ENCODE measurements at regions not wholly inside any gene's neighbourhood (a gene's known extent, or its start where the extent isn't known, plus 50 kb on each side); places are given as distances from the start of the nearest gene placed in this dataset.

DNA sequence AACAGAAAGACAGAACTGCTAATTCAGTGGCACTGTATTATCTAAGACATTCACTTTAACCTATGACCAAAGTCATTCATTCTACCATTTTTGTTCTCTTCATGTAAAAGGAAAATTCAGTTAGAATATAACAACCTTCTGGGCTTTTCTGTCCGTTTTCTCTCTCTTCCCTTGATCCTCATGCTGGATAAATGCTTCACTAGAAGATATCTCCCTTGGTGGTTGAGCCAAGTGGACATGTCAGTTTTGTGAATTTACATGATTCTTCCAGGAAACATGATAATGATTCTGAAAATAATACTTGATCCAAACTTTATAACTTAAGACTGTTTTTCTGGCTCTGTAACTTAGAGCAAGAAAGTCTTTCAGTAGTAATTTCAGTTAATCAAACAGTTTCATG lies 1012.2 kb downstream of the SQOR start:
- TF ChIP-seq, protein P1, sequence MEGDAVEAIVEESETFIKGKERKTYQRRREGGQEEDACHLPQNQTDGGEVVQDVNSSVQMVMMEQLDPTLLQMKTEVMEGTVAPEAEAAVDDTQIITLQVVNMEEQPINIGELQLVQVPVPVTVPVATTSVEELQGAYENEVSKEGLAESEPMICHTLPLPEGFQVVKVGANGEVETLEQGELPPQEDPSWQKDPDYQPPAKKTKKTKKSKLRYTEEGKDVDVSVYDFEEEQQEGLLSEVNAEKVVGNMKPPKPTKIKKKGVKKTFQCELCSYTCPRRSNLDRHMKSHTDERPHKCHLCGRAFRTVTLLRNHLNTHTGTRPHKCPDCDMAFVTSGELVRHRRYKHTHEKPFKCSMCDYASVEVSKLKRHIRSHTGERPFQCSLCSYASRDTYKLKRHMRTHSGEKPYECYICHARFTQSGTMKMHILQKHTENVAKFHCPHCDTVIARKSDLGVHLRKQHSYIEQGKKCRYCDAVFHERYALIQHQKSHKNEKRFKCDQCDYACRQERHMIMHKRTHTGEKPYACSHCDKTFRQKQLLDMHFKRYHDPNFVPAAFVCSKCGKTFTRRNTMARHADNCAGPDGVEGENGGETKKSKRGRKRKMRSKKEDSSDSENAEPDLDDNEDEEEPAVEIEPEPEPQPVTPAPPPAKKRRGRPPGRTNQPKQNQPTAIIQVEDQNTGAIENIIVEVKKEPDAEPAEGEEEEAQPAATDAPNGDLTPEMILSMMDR (IDR thresholded peaks at IDR 0.05; ENCODE audit: low read depth, low read length, missing control alignments), result no peak
- no peak for DNase-seq (ENCODE audit: extremely low read depth, low read depth)

DNA sequence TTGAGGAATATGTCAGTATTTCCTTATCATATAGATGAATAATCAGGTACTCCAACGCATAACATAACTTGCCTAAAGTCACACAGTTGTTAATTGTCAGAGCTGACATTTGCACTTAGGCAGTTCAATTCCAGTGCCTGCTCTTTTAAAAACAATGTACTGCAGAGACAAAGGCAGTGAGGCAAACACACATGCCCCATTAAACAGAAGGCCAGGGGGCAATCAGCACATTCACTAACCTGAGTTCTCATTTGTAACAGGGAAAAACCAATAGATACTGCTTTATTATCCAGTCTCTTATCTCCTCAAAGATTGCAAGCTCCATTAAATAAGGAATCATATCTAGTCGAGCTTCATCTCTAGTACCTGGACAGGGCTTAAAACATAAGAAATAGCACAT lies 1017.4 kb downstream of the SQOR start:
- TF ChIP-seq, protein P1 (IDR thresholded peaks at IDR 0.05; ENCODE audit: low read depth, low read length, missing control alignments), result no peak
- no peak for DNase-seq (ENCODE audit: extremely low read depth, low read depth)
- no peak overlapping the region for H3K4me3 ChIP-seq (replicated peaks; ENCODE audit: low read depth, low read length)

More for the DNA sequence above, 1012.2 kb downstream of the SQOR start:
- H3K4me3 ChIP-seq (replicated peaks; ENCODE audit: low read depth, low read length), result no peak overlapping the region

DNA sequence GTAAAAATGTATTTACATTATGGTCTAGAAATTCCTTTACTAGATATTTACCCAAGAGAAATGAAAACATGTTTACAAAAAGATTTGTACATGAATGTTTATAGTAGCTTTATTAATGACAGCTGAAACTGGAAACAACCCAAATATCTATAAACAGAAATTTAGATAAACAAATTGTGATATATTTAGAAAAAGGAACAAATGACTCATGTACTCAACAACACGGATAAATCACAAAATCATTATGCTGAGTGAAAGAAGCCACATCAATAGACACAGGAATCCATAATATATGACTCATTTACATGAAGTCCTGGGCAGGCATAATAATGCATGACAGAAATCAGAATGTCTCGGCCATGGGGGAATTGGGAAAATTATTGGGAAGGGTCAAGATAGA lies 1020.2 kb downstream of the SQOR start:
- TF ChIP-seq, protein P1 (IDR thresholded peaks at IDR 0.05; ENCODE audit: low read depth, low read length, missing control alignments), result no peak
- DNase-seq (ENCODE audit: extremely low read depth, low read depth), result no peak
- H3K4me3 ChIP-seq (replicated peaks; ENCODE audit: low read depth, low read length), result no peak overlapping the region

DNA sequence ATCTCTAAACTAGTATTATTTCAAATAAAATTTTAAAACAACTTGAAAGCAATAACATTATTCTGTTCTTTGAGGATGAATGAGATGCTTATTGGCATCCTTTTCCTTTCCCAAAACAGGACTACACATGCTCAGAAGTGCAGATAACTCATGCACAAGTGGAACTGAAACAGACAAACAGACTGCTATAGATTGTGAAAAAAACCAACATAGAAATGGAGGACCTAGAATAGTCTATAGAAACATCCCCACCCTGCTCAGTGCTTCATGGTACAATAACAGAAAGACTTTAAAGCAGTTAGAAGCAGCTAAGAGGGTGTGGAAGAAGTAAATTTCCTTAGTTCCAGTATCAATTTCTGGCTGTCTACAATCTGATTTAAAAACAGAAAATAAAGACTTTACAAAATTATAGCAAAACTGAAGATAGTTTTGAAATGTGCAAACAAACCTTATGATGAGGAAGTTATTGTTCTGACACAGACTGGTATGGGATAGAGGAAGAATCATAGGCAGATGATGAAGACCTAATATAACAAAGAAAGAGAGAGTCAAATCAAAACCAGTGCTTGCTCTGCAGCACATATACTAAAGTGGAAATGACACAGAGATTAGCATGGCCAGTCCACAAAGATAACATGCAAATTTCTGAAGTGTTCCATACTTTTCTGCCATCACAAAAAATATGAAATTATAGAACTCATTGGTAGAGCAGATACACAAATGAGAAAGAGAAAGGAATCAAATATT lies 1025.4 kb downstream of the SQOR start:
- no peak for DNase-seq (ENCODE audit: extremely low read depth, low read depth)
- TF ChIP-seq, protein P1 (IDR thresholded peaks at IDR 0.05; ENCODE audit: low read depth, low read length, missing control alignments), result no peak
- H3K4me3 ChIP-seq (replicated peaks; ENCODE audit: low read depth, low read length), result no peak overlapping the region

DNA sequence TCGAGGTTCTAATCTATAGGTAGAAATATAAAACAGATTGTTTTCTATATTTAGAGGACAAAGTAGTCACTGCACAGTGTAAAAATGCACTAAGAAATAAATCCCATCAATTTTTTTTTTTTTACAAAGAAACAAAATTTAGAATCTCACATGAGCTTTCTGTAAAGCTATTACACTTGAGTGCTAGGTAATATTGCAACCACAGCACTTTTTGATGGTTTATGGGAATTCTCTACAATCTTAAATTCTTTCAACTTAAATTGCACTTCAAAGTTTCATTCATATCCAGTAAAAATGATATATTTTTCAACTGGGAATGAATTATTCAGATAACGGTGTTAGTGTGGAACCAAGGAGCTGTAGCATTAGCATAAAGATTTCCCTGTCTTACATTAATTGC lies 1035.4 kb downstream of the SQOR start:
- no peak overlapping the region for H3K4me3 ChIP-seq (replicated peaks; ENCODE audit: low read depth, low read length)
- TF ChIP-seq, protein P1 (IDR thresholded peaks at IDR 0.05; ENCODE audit: low read depth, low read length, missing control alignments), result no peak
- no peak for DNase-seq (ENCODE audit: extremely low read depth, low read depth)

DNA sequence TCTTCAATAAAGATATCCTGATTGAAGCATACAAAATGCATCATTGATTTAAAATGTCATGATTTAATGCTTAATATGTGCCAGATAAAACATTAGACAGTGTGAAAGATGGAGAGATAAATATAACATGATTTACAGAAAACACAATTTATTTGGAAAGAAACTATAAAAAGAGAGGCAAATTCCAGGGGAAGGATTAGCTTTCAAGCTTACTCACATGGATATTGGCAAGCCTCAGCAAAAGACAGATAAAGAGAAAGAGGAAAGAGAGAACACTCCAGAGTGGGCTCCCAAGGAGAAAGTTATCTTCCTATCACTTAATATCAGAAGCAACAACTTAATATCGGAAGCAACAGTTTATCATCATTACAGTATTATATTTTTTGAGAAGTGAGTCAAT lies 1036.5 kb downstream of the SQOR start:
- H3K4me3 ChIP-seq (replicated peaks; ENCODE audit: low read depth, low read length), result no peak overlapping the region
- DNase-seq (ENCODE audit: extremely low read depth, low read depth), result no peak
- TF ChIP-seq, protein P1 (IDR thresholded peaks at IDR 0.05; ENCODE audit: low read depth, low read length, missing control alignments), result no peak

DNA sequence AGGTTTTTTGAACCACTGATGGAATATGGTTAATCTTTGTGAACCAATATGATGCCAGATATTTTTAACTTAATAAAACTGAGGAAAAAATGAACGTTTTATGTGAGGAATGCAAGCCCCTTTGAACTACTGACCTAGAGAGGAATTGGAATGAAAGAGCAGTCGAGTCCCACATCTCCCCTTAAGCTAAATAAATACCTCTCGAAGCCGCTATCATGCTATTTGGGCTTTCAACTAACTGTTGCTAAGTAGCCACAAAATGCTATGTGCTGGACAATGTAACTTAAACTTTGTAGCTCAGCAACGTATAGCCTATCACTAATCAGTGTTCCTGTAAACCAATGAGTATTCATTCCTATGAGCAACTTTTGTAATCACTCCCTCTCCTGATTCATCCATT lies 1037.2 kb downstream of the SQOR start:
- H3K4me3 ChIP-seq (replicated peaks; ENCODE audit: low read depth, low read length), result no peak overlapping the region
- TF ChIP-seq, protein P1 (IDR thresholded peaks at IDR 0.05; ENCODE audit: low read depth, low read length, missing control alignments), result no peak
- DNase-seq (ENCODE audit: extremely low read depth, low read depth), result no peak
